GM21515 (cell line): ENCODE measurements at regions not wholly inside any gene's neighbourhood (a gene's known extent, or its start where the extent isn't known, plus 50 kb on each side); places are given as distances from the start of the nearest gene placed in this dataset.
"Not testable (repeated sequence)": the region's sequence is repeated elsewhere in the genome, so short reads cannot be mapped to it uniquely, and the experiment has no call there.

Experiments
- ATAC-seq: cut with Tn5 transposase; IDR thresholded peaks from one replicate; pipeline ENCODE4 v1.9.1; 2021; ENCODE audit not compliant: unreplicated experiment

- no peak for ATAC-seq
Measured at GRCh38 chr2:201568217-201568820, 75.0 kb downstream of the TMEM237 start.

- ATAC-seq = no peak
Measured at GRCh38 chr2:201559067-201559710, 84.1 kb downstream of the TMEM237 start.

DNA sequence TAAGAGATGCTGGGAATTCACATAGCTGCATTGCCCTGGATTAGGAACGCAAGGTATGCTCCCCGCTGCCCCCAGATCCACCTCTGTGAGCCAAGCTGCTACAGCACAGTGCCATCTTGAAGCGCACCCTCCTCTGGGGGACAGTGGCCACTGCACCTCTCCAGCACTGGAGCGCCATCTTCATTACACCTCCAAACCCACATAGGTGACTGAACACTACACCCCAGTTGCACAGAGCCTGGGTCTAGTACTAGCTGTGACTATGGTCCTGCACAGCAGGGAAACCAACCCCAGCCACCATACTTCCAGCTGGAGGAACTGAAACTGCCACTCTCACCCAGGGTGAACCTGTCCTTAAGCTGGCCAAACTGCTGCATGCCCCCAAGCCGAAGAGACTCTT is 84.6 kb downstream of the TMEM237 start:
- ATAC-seq = no peak

- ATAC-seq = no peak
Measured at GRCh38 chr2:201558232-201558631, 85.1 kb downstream of the TMEM237 start.

DNA sequence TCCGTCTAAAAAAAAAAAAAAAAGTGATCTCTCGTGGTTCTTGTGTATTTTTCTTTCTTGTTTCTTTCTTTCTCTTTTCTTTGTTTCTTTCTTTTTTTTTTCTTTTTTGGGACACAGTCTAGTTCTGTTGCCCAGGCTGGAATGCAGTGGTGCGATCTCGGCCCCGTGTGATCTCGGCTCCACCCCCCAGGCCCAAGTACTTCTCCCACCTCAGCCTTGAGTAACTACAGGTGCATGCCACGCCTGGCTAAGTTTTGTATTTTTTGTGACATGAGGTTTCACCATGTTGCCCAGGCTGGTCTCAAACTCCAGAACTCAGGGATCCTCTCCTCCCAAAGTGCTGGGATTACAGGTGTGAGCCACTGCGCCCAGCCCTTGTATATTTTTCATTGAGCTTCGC is 91.4 kb downstream of the TMEM237 start:
- ATAC-seq = no peak

GRCh38 chr2:201546576-201546975 is 95.0 kb downstream of the STRADB start:
- ATAC-seq = no peak

DNA sequence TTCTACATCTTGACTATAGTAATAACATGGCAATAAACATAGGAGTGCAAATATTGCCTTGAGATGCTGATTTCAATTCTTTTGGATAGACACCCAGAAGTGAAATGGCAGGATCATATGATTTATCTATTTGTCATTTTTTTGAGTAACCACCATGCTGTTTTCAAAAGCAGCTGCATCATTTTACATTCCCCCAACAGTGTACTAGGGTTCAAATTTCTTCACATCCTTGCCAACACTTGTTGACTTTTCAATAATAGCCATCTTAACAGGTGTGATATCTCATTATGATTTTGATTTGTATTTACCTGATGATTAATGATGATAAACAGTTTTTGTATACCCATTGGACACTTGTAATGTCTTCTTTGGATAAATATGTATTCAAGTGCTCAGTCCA is 90.8 kb downstream of the STRADB start:
- no peak for ATAC-seq

GRCh38 chr2:201539271-201539670 is 87.7 kb downstream of the STRADB start:
- ATAC-seq = not testable (repeated sequence)

- no peak for ATAC-seq
Measured at GRCh38 chr2:201538025-201538424, 86.5 kb downstream of the STRADB start.

DNA sequence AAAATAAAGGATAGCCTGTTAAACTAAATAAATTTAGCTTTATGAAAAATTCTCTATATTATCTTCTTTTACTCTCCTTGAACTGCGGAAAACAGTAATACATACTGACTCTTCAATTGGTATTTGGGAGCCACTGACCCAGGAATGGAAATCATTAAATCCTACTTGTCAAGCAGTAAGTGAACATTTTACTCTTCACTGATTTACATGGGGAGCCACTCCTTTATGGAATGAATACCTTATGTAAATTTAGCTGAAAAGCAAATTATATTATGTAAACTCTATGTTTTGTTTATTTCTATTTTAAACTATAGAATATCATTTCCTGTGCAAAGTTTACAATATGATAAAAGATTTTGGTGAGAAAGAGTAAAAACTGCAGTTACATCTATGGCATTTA is 85.2 kb downstream of the STRADB start:
- no peak for ATAC-seq

DNA sequence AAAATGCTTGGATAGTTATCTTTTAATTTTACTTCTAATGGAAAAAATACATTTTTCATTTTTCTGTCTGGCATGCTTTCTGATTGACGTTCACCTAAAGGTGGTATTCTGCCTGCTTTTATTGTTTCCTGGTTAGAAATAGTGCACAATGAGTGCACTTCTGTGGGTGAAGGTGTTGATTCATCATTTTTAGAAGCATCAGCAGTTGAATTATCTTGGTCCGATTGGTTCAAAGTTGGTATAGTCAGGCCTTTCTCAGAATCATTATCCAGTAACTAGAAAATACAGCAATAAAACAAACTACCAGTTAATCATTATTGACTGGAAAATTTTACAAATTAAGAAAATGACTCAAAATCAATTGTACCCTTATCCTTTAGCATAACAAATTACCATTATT is 84.5 kb downstream of the STRADB start:
- no peak for ATAC-seq

DNA sequence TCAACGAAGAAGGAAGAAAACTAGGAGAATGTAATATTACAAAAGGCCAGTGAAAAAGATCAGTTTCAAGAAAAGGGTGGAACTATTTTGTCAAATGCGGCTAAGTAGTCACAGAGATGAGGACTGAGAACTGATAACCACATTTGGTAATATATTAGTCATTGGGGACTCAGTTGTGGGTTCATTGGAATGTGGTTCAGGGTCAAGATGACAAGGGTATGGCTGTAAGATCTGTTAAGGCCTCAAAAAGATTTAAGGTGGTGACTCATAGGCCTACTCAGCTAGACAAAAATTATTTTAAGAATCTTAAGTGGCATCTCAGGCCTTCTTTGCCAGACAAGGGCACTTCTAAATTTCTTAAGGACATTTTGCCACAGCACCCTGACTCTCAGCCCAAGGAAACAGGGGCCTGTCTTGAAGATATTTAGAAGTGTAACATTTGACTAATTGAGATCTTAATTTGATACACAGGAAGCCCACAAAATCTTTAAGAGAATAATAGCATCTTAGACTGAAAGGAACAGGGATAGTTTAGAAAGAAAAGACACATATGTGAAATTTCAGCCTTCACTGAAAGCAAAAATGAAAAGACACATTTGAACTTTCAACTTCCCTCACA is 81.3 kb downstream of the STRADB start:
- peak; percentile 63 for ATAC-seq
